ENCODE measurements at regions not wholly inside any gene's neighbourhood (a gene's known extent, or its start where the extent isn't known, plus 50 kb on each side); places are given as distances from the start of the nearest gene placed in this dataset.
"Not testable (repeated sequence)": the region's sequence is repeated elsewhere in the genome, so short reads cannot be mapped to it uniquely, and the experiment has no call there.

- peak; percentile 55 for DNase-seq (ENCODE audit: low spot score)
These were observed 206.4 kb downstream of the C9orf50 start for GRCh38 chr9:129414377-129414992.

DNA sequence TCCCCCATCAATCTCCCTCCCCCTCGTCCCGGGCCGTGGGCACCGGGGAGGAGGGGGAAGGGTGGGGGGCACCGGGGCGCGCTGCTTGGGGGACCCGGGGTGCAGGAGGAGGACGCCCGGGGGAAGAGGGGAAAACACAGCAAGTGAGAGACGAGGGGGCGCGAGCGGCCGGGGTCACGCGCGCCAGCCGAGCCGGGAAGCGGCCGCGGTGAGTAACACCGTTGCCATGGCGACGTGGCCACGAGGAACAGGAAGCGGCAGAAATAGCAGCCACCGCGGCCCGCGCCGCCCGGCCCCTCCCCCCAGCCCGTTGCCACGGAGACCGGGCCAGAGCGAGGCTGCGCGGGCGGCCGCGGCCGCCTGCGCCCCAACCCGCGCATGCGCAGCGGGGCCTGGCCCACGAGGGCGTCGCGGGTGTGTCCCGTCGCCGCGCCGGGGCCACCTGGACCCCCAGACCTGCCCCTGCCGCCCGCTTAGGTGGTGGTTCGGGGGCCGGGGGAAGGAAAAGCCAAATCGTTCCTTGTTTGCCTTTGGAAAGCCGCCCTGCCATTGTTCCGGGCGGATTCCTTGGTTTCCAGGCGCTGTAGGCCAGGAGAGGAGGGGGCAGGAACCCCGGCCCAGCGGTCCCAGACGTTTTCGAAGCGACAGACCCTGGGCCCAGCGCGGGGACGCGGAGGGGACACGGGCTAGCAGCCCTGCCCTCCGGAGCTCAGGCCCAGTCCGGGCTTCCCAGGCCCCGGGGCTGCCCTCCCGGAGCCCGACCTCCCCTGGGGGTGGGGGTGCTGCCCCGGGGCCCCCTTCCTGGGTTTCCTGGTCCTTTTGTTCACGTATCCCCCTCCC, 207.1 kb downstream of the C9orf50 start:
- peak; percentile 98 for DNase-seq (ENCODE audit: low spot score)

DNA sequence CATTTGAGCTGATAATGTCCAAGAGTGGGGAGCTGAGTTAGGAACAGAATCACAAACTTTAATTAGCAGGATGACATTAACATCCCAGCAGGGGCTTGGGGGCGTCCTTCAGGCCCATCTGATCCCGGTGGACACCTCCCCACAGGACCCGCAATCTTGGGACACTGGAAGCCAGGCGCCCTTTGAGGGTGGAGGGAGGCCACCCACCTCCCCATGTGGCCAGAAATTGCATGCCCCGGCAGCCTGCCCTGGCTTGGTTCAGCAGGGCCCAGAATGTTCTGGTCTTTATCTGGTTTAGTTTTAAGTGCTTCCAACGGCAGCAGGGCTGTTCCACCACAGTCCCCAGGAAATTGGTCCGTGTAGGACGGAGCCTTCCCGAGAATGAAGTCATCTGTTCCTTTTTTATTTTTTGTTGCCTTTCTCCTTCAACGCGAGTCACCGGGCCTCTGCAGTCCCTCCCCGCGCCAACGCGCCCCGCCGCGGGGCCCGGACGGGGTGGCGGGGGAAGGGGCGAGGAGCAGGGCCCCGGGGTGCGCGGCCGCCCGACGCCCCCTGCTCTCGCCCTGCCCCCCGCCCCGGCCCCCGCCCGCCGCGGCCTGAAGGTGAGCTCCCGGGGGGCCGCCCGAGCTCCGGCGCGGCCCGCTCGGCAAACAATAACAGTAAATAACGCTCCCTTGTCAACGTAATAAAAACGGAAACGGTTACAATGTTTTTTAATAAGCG, 207.9 kb downstream of the C9orf50 start:
- DNase-seq (ENCODE audit: low spot score), result peak; percentile 51

GRCh38 chr9:129412176-129412813, 208.6 kb downstream of the C9orf50 start:
- not testable (repeated sequence) for DNase-seq (ENCODE audit: low spot score)

GRCh38 chr9:129411501-129412175, 209.3 kb downstream of the C9orf50 start:
- DNase-seq (ENCODE audit: low spot score), result no peak

- no peak for DNase-seq (ENCODE audit: low spot score)
These were observed 210.7 kb downstream of the C9orf50 start for GRCh38 chr9:129410226-129410625.

DNA sequence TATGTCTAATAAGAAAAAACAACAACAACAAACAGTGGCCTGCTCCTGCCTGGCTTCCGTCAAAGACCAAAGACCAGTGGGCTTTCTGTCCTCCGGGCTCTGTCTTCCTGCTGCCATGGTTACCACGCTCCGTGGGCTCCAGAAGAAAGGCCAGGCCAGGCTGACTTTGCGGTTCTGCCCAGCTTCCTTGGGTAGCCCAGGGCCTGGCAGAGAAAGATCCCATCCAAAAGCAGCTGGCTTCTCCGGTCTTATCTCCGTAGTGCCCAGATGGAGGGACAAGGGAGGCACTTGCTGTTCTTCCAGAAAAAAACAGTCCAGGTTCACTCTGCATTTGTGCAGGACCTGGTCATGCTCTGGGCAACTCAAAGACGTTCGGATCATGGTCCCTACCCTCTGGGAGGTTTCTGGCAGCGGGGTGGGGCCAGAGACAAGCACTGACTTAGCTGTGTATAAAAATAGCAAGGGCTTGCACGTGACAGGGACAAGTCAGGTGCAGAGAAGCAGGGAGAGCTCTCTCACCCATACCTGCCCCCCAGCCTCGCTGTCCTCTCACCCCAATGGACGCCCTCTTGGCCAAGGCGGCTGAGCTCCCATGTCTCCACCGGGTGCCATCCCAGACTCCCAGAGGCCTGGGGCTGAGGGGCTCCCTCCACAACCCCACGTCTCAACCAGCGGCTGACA, 212.2 kb downstream of the C9orf50 start:
- DNase-seq (ENCODE audit: low spot score), result no peak

DNA sequence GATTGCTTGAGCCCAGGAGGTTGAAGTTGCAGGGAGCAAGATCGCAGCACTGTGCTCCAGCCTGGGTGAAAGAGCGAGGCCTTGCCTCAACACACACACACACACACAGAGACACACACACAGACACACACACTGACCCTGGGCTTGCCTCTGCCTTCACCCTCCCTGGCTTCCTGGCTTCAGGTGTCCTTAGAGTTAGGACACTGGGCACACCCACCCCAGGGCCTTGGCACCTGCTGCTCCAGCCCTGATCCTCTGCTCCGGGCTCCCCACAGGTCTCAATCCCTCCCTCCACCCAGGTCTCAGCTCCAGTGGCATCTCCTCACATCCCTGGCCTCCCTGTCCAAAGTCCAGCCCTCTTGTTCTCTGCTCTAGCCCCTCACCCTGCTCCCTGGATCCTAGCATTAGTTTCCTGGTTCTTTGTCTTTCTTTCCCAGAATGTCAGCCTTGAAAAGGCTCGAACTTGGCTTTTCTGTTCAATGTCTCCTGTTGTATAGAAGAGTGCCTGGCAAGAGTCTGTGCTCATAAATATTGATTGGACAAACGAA, 212.9 kb downstream of the C9orf50 start:
- DNase-seq (ENCODE audit: low spot score), result no peak

GRCh38 chr9:129406278-129407225, 214.3 kb downstream of the C9orf50 start:
- no peak for DNase-seq (ENCODE audit: low spot score)

DNA sequence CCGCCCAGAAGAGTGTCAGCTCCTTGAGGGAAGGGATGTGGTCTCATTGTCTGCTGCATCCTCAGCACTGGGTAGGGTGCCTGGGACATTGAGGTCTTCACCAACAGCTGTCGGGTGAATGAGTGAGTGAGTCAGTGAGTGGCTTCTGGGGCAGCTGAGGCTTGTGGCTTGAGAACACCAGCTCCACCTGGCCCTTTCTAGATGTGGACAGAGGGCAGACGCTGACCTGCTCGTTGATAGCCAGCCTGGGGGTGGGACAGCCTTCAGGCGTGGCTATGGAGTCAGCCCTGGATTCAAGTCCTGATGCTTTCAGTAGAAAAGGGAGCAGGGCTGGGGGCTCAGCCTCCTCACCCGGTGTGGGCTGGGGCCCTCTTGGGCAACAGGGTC, 215.1 kb downstream of the C9orf50 start:
- DNase-seq (ENCODE audit: low spot score), result no peak

- no peak for DNase-seq (ENCODE audit: low spot score)
These were observed 215.6 kb downstream of the C9orf50 start for GRCh38 chr9:129405089-129405826.

- DNase-seq (ENCODE audit: low spot score), result no peak
These were observed 216.3 kb downstream of the C9orf50 start for GRCh38 chr9:129404621-129405020.

DNA sequence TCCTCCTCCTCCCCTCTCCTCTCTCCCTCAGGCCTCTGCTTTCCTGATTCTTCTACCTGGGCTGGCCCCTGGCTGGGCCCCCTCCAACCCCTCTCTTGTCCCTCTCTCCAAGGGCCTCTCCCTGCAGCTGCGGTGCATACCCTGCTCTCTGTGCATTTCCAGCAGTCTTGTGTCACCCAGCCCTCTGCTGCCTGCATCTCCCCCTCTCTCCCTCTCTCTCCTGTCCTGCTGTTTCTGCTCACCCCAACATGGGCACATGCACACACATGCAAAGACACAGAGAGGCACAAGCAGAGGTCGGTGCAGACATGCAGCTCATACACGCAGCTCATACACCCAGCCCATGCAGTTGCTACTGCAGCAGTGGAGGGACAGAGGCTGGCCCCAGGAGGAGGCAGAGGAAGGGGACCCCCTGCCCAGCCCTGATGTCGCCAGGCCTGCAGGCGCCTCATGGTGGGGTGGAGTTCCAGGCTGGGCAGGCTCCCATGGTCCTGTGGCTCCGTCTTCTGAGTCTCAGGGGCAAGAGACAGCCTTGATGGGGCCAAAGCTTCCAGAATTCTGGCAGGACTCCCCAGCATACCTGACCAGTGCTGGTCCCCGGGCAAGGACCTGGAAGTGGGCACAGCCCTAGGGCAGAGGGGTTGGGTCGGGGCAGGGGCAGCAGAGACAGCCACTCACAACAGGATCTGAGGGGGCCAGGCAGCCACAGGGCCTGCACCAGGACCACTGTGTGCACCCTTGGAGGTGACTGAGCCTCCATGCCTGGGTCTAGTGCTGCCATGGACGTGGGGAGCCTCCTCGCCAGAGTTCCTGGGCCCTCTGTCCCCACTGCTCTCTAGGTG, 216.9 kb downstream of the C9orf50 start:
- DNase-seq (ENCODE audit: low spot score), result no peak

DNA sequence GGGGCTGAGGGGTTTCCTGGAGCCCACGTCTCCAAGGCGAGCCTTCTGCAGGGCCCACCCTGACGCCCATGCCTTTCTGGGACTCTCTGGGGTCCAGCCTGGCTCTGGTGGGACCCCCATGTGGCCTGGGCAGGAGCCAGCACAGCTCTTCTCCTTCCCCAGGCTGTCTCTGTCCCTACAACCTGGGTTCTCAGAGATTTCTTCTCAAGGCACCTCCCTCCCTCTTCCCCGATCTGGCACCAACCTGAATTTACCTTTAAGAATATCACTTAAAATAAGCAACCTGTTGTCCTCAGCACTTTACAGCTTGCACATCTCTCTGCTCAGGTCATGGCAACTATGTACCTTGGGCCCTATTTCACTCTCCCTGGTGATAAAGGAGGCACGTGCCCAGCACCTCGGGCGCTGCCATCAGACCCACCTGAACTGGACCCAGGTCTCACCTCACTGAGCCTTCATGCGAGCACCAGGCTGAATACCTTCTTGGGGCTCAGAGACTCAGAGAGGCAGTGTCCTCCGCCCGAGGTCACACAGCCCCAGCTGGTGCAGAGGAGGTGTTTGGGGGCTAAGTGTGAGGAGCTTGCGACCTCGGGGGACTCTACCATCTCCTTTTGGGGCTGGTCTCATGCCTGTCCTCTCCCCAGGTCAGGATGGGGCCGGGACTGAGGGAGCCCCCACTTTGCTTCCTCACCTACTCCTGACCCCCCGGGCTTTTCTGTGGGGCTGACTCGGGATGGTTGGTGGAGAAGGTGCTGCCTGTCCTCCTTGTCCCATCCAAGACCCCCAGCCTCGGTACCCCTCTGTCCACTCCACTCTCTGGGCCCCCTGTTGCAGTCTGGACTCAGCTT, 217.7 kb downstream of the C9orf50 start:
- DNase-seq (ENCODE audit: low spot score), result no peak

- no peak for DNase-seq (ENCODE audit: low spot score)
These were observed 218.5 kb downstream of the C9orf50 start for GRCh38 chr9:129402371-129402739.

DNA sequence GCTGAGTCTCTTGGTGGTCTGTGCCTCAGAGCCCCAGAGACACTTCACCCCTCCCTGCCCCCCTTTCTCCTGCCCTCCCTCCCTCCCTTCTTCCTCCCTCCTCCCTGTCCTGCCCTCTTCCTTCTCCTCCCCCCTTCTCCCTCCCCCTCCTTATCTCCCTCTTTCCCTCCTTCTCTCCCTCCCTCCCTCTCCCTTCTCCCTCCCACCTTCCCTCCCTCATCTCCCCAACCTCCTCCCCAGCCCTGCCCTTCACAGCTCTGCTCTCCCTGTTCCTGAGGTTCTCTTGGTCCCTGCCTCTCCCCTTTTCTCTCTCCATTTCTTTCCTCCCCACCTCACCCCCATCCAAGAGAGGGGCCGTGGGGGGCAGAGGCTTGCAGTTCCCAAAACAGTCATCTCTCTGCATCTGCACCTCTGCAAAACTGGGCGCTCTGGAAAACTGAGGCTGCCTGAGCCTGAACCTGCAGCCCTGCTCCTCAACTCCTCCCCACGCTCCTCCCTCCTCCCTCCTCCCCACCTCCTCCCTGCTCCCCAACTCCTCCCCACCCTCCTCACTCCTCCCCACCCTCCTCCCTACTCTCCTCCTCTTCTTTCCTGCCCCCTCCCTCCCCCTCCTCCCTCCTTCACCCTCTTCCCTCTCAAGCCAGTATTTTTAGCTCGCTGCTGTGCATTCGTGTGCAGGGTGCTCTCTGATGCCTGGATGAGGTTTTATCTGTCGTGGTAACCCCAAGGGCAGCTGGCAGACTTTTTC, 219.1 kb downstream of the C9orf50 start:
- no peak for DNase-seq (ENCODE audit: low spot score)
